Stimulated activated CD8-positive, alpha-beta memory T cell treated with anti-CD3 and anti-CD28 coated beads, Interleukin-7, amount 100 ng/mL, for 4 hours (primary cell): ENCODE measurements at regions not wholly inside any gene's neighbourhood (a gene's known extent, or its start where the extent isn't known, plus 50 kb on each side); places are given as distances from the start of the nearest gene placed in this dataset.
A peak's percentile ranks its signal among the peaks of the same experiment; 100 is the strongest.
"Not testable (repeated sequence)": the region's sequence is repeated elsewhere in the genome, so short reads cannot be mapped to it uniquely, and the experiment has no call there.

ENCODE experiments used
- DNase-seq, 2 donors: peaks; one replicate each; pipeline ENCODE4 v3.0.0-alpha.2; 2020; ENCODE audit warnings: low read depth in 2 of 2

DNA sequence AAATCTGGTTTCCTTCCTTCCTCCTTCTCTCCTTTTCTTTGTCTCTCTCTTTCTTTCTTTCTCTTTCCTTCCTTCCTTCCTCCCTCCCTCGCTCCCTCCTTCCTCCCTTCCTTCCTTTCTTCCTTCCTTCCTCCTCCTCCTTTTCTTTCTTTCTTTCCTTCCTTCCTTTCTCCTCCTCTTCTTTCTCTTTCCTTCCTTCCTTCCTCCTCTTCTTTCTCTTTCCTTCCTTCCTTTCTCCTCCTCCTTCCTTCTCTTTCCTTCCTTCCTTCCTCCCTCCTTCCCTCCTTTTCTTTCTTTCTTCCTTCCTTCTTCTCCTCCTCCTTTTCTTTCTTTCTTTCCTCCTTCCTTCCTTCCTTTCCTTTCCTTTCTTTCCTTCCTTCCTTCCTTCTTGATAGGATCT is 61.2 kb downstream of the VIP start:
- DNase-seq = no peak

DNA sequence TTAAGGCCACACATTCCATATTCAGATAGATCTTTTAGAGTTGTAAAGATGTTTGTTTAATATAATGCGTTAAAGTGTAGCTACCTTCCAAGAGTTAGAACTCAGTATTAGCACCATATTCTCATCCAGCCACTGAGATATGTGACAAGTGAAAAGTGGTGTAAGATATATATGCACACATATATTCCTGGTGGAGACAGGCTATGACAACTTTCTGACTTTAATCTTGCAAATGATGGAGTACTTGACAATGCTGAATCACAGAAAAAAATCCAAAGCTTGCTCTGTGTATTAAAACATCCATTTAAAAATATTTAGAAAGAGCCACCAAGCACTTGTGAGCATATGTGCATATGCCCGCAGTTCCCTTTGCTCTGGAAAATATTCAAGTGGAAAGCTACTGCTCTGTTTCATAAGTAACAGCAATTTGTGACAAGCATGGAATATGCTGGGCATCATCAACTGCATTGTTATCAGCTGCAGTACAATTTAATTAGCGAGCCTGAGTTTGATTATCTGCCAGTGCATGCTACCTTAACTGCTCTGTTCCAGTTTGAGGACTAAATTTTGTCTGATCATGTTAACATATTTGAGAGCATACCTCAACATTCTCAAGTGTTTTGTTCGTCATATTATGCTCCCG is 64.8 kb downstream of the VIP start:
- DNase-seq = no peak

DNA sequence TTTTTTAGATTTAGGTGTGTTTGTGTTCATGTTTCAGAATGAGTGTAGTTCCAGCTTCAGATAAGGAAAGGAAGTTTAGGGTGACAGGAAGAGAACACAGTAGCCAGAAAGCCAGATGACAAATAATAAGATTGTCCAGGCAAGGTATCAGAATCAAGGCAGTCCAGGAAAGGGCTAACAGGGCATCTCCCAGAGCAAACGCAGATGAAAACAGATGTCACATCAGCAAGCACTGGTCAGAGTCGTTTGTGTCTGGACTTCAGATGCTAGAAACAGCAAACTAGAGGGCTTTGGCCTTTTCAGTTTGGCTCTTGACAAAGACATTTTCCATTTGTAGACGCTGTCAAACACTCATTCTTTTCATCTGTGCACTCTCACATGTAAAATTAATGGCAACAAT is 65.5 kb downstream of the VIP start:
- DNase-seq = no peak

DNA sequence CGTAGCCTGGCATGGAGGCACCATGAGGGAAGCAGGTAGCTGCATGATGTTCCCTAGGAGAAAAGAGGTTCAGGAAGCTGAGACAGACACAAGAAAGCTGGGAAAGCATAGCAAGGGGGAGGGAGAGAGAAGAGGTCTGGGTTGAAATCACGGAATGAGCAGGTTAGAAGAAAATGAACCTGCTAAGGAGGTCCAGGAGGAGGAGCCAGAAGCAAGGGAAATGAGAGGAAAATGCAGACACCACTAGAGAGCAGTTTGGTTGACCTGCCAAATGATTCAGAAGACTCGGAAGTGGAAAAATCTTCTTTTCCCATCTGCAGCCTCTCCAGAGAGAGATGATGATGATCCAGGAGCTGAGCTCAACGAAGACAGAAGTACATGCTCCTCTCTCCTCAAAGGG is 70.9 kb downstream of the VIP start:
- no peak for DNase-seq

DNA sequence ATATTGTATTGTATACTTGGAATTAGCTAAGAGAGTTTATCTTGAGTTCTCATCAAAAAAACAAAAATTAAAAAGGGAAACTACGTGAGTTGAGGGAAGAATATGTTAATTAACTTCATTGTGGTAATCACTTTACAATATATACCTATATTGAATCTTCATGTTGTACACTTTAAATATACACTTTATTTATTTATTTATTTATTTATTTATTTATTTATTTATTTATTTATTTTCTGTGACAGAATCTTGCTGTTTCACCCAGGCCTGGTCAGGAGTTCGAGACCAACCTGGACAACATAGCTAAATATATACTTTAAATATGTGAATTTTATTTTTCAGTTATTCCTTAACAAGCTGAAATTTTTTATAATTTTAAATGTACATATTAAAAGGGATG is 74.1 kb downstream of the VIP start:
- DNase-seq = no peak

DNA sequence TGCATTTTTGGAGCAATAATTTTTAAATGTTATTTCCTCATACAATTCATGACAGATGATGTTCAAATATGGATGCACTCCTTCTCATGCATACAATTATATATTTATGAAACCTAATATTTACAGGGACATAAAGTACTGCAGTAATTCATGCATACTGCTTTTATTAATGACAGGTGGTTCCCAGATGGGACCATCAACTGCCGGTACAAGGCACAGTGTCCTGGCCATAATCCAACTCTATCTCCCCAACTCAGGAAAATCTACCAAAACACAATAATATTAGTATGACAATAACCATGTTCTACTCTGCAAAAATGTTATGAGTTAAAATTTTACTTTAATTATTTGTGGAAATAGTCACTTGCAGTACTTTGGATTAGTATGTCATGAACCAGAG is 77.8 kb downstream of the VIP start:
- no peak for DNase-seq

DNA sequence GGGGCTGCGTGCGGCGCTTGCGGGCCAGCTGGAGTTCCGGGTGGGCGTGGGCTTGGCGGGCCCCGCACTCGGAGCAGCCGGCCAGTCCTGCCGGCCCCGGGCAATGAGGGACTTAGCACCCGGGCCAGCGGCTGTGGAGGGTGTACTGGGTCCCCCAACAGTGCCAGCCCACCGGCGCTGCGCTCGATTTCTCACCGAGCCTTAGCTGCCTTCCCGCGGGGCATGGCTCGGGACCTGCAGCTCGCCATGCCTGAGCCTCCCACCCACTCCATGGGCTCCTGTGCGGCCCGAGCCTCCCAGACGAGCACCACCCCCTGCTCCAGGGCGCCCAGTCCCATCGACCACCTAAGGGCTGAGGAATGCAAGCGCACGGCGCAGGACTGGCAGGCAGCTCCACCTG is 83.8 kb downstream of the VIP start:
- not testable (repeated sequence) for DNase-seq

DNA sequence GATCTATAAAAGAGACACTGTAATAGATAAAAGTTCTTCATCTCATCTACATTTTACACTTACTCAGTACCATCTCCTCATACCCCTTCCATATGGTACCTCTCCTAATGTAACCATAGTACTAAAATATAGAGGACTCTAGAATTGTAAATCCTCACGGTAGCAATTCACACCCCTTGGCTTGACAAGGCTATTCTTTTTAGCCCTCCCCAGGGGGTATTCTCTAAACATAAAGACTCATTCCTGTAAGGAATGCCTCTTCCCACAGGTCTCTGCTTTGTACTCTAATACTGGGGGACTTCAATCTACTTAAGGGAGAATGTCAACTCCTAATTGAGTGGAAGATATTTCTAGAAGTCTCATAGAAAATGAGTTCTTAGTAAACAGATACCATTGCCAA is 85.9 kb downstream of the VIP start:
- DNase-seq = no peak

DNA sequence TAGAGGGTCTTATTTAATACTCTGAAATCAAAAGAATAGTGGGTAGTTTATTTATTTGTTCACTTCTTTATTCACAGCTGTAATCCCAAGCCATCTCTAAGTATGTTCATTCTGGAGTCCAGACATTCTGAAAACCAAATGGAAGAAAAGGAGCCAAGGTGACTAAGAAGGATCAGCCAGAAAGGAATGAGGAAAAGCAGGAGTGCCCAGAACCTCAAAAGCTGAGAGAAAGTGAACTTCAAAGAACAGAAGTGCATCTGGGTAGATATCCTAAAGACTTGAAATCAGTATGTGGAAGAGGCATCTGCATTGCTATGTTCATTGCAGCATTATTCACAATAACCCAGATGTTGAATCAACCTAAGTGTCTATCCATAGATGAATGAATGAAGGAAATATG is 94.8 kb downstream of the VIP start:
- no peak for DNase-seq

DNA sequence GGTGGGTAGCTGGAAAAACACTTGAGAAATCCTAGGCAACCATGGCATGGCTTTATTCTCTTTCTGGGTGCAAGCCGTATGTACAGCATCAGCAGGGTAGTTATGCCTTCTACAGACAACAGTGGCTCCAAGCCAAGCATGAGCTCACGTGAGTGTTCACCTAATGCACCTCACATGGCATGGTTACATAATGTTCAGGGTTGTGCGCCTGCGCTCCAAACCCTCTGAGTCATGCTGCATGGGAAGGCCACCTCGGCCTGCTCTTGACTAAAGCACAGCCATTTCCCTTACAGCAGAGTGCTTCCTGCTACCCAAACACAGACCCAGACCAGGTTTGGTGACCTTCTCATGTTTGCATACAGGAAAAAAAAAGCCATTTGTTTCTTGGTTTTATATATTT is 96.2 kb downstream of the VIP start:
- no peak for DNase-seq

DNA sequence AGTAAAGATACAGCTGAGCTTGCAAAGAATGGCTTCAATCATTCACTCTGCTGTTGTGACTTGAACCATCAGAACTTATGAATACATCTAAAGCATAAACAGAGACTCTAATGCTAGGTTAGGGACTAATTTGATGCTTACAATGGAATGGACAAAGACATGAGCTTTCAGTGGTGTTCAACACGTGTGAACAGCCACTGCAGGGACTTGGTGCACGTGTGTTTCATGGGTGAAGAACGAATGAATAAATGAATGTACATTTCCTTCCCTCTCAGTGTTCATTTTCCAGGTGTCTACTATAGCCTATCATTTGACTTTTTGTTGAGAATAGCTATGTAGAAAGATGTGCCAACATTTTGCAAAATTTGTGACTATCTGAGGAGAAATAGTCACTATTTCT is 98.3 kb downstream of the VIP start:
- DNase-seq = no peak

DNA sequence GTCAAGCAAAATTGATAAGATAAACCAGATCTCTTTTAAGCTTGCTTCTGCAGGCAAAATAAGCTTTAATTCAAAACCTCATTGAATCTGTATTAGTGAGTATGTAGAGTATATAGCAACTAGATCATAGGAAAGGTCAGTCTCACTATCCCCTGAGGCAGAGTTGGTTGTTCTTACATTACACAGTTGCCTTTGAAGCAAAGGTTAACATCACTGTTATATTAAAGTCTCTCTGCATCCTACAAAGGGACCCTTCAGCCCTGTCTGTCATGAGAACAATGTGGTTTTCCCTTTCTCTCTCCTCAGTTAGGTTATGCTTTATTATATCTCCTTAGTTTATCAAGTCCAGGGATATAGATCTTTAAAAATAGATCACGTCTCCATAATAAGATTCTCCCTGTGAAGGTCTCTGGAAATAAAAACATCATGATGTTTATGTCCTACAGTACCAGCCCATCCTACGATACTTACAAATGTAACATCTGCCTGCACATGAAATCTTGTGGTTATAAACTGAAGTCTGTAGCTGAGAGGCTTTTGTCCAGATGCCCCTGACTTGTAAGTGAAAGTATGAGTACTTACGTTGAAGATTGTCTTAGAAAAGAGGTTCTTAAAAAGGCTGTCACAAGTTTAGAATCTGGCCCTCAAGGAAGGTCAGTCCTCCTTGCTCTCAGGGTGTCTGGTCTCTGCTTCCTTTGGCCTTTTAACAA is 103.6 kb downstream of the VIP start:
- no peak for DNase-seq

DNA sequence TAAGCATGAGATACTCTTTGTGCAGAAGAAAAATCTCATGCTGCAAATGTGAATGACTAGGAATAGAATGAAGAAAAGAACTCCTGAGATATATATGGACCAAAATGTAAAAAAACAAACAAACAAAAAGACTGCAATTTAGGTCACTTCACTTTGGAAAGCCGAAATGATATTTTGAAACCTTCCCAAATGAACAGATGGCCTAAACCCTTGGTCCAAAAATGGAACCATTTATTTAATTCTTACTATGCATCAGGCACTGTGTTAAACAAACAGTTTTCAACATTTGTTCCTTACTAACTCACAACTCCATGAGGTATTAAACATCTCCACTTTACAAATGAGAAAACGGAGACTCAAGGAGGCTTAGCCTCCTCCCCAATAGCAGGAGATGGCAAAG is 107.5 kb downstream of the VIP start:
- DNase-seq = no peak

DNA sequence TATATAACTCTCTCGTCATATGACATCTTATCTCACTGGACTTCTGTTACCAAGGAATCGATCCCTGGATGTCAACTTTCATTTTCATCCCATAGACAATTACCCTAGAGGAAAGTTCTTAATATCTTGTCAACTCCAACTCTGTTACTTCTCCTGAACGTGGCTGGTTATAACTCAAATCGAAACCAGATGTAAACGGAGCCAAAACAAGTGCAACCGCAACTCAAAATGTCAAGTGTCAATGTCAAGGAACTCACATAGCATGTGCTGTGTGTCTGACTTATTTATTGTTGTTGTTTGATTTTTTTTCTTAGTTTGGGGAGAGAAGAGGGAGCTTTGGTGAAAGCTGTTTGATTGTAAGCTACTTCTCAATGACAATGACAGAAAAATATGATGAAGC is 108.6 kb downstream of the VIP start:
- no peak for DNase-seq

DNA sequence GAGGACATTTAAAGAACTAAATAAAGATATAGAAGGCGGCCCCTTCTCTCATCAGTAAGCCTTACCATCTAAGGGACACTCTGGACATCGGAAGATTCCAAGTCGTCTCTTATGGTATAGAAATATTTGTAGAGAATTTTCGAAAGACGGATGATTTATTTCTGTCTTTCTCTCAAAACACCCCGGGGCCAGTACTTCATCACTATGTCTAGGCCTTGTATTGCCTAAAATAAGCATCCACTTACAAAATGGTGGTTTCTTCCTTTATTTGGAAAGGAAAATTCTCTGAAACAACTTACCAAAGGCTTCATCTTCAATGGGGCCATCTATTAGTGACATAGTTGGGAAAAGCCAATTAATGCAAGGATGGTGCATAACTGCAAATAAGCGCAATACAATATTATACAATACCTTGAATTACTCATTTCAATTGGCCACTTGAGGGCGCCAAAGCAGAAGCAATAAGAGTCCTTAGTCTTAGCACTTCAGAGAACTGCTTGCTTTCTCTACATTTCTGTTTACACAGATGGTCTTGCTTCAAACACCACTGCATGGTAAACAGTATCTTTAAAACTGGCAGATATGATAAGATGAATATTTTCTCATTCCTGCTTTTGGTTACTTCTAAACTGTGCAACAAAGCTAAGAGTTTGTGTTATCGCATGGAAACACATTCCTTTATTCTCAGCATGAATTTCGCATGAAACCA is 113.2 kb downstream of the VIP start:
- DNase-seq = peak in 1 of 2 donors; percentile 51

DNA sequence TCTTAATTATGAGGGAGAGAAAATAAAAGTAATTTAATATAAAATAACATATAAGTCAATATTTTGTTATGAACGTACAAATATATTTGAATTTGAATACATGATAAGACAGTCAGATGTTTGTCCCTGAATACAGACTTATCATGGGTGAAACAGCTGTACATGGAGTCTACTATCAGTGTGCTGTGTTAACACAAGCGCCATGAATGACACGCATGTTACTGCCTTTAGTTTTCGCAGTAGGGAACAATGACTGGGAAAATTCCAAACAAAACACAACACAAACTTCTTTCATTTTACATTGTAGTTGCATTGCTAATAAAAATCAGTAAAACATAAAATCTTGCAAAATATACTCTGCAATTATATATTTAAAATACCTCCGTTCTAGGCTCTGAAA is 108.6 kb downstream of the FBXO5 start:
- DNase-seq = no peak

DNA sequence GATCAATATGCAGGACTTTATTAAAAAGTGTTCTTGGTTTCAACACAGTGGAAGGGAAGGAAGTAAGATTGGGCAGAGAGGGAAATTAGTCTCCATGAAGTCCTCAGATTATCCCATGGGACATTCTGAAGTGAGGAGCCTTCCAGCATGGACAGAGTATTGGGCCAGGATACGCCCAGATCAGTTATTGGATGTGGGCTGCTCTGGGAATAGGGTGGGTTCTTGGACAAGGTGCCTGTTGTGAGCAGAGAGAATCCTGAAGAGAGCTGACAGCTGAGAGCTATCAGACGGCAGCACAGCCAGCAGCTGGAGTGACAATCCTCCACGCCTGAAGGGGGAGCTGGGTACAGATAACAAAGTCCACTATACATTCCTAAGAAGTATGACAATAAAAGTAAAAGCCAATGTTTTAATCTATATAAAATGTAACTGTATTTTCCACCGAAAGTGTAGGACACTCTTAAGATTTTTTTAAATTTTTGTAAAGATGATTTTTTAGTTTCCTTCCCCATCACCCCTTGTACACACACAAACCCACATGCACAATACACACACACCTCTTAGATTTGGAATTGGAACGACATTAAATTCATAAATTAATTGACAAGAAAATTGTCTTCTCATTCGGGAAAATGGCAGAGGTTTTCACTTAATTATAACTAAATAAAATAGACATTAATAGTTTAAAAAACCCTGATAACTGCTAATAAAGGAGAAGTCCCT is 107.8 kb downstream of the FBXO5 start:
- no peak for DNase-seq

DNA sequence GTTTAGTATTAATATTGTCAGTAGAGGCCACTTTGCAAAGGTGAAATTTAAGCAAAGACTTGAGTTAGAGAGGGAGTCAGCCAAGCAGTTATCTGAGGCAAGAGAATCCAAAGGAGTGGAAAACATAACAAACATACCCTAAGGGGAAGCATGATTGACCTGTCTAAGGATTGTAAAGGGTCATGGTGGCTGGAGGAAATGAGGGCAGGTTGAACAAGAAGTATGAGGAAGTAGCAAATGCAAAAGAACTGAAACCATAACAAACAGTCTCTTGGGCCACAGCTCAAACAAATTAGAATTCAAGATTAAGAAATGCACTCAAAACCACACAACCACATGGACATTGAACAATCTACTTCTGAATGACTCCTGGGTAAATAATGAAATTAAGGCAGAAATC is 103.2 kb downstream of the FBXO5 start:
- no peak for DNase-seq

DNA sequence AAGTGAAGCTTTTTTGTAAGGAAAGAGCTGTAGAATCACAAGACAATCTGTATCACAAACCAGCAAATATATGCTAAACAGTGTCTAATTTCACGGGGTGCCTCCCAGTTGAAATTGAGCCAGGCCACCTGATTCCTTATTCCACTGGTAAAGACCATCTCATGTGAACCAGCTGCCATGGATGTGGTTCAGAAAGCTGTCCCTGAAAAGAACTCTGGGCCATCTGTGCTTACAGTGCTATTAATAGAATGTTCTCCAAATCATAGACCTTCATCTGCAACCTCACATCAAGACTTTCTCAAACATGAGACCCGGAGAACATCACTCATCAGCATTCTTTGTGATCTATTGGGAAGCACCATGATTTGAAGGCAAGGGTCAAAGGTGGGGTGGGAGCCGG is 89.7 kb downstream of the FBXO5 start:
- DNase-seq = no peak

DNA sequence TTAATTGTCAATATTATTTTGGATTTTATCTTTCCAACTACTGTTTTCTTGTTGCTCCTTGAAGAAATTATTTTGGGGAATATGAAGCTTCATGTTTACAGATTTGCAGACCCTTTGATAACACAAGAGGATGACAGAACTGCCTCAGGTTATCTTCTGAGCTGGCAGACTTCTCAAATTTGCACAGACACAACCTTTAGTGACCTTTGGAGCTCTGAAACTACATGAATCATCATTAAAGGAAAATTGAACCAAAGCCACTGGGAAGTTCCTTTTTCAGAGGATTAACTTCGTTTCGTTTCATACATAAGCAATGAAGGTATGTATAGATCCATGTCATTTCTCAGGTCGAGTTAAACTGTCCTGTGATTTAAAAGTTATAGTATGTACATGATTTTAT is 85.9 kb downstream of the FBXO5 start:
- no peak for DNase-seq

DNA sequence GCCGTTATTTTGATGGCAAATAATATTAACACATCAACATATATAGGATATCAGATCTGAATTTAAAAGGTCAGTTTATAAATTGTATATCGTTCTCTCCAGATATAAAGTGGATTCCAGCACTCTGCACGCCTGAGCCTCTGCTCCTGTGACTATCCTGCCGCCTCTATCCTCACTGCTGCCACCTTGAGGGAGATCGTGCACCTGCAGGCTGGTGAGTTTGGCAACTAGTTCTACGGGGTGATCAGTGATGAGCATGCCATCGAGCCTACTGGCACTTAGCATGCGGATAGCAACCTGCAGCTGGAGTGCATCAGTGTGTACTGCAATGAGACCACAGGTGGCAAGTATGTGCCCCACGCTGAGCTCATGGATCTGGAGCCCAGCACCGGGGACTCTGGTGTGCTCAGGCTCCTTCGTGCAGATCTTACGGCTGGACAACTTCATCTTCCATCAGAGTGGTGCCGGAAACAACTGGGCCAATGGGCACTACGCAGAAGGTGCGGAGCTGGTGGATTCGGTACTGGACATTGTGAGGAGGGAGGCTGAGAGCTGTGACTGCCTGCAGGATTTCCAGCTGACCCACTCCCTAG is 84.9 kb downstream of the FBXO5 start:
- DNase-seq = peak; percentile 17 to 28

DNA sequence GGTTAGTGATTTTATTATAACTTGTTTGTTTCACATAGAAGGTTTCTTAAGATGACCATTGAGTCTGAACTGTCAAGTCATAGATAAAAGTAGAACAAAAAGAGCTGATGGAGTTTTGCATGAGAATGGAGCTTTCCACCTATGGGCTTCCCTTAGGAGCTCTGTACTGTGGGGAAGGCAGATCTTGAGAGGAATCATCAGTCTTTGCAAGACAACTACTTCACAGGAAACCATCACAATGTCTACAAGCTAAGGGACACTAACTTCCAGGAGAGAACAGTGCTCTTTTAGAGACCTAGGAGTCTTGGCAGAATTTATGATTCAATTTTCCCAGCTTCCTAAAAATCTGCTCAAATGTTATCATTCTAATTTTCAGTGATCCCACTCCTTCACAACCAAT is 78.2 kb downstream of the FBXO5 start:
- DNase-seq = no peak
